ENCODE measurements at regions not wholly inside any gene's neighbourhood (a gene's known extent, or its start where the extent isn't known, plus 50 kb on each side); places are given as distances from the start of the nearest gene placed in this dataset.

- no peak for TF ChIP-seq POLR2A (IDR thresholded peaks at IDR 0.05)
- TF ChIP-seq, protein P1, sequence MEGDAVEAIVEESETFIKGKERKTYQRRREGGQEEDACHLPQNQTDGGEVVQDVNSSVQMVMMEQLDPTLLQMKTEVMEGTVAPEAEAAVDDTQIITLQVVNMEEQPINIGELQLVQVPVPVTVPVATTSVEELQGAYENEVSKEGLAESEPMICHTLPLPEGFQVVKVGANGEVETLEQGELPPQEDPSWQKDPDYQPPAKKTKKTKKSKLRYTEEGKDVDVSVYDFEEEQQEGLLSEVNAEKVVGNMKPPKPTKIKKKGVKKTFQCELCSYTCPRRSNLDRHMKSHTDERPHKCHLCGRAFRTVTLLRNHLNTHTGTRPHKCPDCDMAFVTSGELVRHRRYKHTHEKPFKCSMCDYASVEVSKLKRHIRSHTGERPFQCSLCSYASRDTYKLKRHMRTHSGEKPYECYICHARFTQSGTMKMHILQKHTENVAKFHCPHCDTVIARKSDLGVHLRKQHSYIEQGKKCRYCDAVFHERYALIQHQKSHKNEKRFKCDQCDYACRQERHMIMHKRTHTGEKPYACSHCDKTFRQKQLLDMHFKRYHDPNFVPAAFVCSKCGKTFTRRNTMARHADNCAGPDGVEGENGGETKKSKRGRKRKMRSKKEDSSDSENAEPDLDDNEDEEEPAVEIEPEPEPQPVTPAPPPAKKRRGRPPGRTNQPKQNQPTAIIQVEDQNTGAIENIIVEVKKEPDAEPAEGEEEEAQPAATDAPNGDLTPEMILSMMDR (IDR thresholded peaks at IDR 0.05), result no peak
- no peak overlapping the region for H3K27ac ChIP-seq
- H3K4me1 ChIP-seq, result peaks cover 7% of the 10 kb centered on the region
Observed at GRCh38 chr2:176455816-176456291, 186.6 kb downstream of the MTX2 start.

GRCh38 chr2:176457481-176457880 is 188.2 kb downstream of the MTX2 start:
- no peaks in the 10 kb centered on the region for H3K9me3 ChIP-seq
- intact Hi-C loops (cut with DNase I; ENCODE audit: low total_unique reads), result loop anchor here (10.0 kb wide), 1 partner anchor 313 kb away; no protein-coding TSS in a partner anchor
- H3K27ac ChIP-seq, result no peak overlapping the region
- H3K4me1 ChIP-seq, result peaks cover 7% of the 10 kb centered on the region
- WGBS, 2 donors, result 68 to 71% methylated on average over 1 of the region's 1 CpG
- no peaks in the 10 kb centered on the region for H3K27me3 ChIP-seq
- TF ChIP-seq POLR2A (IDR thresholded peaks at IDR 0.05), result no peak
- TF ChIP-seq, protein P1 (IDR thresholded peaks at IDR 0.05), result no peak
- DNase-seq, result no peak
- H3K36me3 ChIP-seq (ENCODE audit: low read depth, missing control alignments), result no peaks in the 10 kb centered on the region
- no peak overlapping the region for H3K4me3 ChIP-seq

More at GRCh38 chr2:176455816-176456291, 186.6 kb downstream of the MTX2 start:
- Histone ChIP-seq H3K36me3 (ENCODE audit: low read depth, missing control alignments) (no peaks in the 10 kb centered on the region), H3K9me3 (no peaks in the 10 kb centered on the region), H3K4me3 (no peak overlapping the region), H3K27me3 (no peaks in the 10 kb centered on the region)
- DNase-seq, result peak; percentile 60
- intact Hi-C loops (cut with DNase I; ENCODE audit: low total_unique reads), result loop anchor here (10.0 kb wide), 1 partner anchor 311 kb away; no protein-coding TSS in a partner anchor
- 24 to 34% methylated on average over 3 of the region's 3 CpGs for WGBS, 2 donors

DNA sequence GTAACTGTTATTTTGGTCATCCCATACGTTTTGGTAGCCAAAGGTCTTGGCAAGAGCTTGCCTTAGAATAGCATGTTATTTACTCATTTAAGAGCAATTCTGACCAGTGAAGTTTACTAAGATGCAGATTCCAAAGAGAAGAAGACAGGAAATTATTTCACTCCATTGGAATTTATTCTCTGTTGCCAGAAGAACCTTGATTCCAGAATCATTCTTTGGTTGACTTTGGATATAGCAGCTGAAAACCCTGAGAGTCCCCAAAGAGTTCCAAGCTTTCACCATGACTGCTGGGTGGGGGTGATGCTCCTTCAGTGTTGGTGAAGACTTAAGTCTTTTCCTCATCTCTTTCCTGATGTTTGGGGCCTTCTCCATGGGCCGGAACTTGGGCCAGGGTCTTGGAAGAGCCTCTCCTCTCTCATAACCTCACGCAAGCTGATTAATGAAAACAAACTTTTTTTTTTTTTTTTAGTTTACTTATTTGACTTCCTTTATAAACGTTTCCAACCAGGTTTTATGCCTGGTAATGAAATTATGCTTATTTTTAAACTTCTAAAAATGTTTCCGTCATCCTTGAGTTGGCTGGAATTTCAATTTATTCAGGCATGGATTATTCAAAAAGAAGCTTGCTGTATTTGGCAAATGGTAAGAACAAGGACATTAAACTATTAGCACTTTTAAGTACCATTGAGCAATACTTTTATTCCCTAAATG is 192.0 kb downstream of the MTX2 start:
- Histone ChIP-seq H3K4me3 (no peak overlapping the region), H3K9me3 (no peaks in the 10 kb centered on the region), H3K4me1 (no peaks in the 10 kb centered on the region), H3K27ac (no peak overlapping the region), H3K36me3 (ENCODE audit: low read depth, missing control alignments) (no peaks in the 10 kb centered on the region), H3K27me3 (no peaks in the 10 kb centered on the region)
- DNase-seq, result no peak
- TF ChIP-seq POLR2A (IDR thresholded peaks at IDR 0.05), result no peak
- TF ChIP-seq, protein P1 (IDR thresholded peaks at IDR 0.05), result no peak
- 71 to 78% methylated on average over 5 of the region's 5 CpGs for WGBS, 2 donors
- intact Hi-C loops (cut with DNase I; ENCODE audit: low total_unique reads), result no loop called here

- Histone ChIP-seq H3K9me3 (no peaks in the 10 kb centered on the region), H3K27me3 (no peaks in the 10 kb centered on the region), H3K4me3 (no peak overlapping the region), H3K27ac (no peak overlapping the region), H3K4me1 (no peaks in the 10 kb centered on the region), H3K36me3 (ENCODE audit: low read depth, missing control alignments) (no peaks in the 10 kb centered on the region)
- no peak for TF ChIP-seq POLR2A (IDR thresholded peaks at IDR 0.05)
- TF ChIP-seq, protein P1 (IDR thresholded peaks at IDR 0.05), result no peak
- DNase-seq, result no peak
- intact Hi-C loops (cut with DNase I; ENCODE audit: low total_unique reads), result no loop called here
- 78 to 82% methylated on average over 5 of the region's 5 CpGs for WGBS, 2 donors
Observed at GRCh38 chr2:176461809-176462670, 192.8 kb downstream of the MTX2 start.
